GM18502 (cell line): ENCODE measurements at regions not wholly inside any gene's neighbourhood (a gene's known extent, or its start where the extent isn't known, plus 50 kb on each side); places are given as distances from the start of the nearest gene placed in this dataset.
"Not testable (repeated sequence)": the region's sequence is repeated elsewhere in the genome, so short reads cannot be mapped to it uniquely, and the experiment has no call there.

Source experiments
- ATAC-seq: cut with Tn5 transposase; IDR thresholded peaks from one replicate; pipeline ENCODE4 v1.9.1; 2021; ENCODE audit warnings: mild to moderate bottlenecking; ENCODE audit not compliant: unreplicated experiment, poor library complexity

DNA sequence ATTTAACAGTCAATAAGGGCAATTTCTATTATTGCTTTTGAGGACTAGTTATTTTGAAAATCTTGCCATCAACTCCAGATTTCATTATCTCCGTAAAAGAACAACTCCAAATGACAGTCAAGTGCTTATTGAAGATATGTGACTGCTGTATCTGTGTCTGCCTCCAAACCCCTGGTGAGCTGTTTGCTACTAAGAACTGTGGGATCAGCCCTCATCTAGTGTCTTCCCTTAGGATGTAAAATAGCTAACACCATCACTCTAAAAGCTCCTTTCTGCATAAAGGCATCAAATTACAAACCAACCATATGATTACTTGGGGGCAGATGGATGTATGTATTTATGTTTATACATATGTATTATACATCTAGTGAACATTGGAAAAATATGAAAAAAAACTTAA is 70.8 kb upstream of the SLC13A1 start:
- no peak for ATAC-seq

DNA sequence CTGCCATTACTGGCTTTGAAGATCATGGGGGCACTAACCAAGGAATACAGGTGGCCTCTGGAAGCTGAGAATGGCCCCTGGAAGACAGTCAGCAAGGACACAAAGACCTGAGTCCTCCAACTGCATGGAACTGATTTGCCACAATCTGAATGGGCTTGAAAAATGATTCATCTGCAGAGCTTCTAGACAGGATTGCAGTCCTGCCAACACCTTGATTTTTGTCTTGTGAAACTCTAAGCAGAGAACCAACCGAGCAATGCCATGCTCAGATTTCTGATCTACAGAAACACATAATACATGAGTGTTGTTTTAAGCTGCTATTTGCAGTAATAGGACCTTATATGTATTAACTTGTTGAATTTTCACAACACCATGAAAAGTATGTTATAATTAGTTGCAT is 66.1 kb upstream of the SLC13A1 start:
- no peak for ATAC-seq

DNA sequence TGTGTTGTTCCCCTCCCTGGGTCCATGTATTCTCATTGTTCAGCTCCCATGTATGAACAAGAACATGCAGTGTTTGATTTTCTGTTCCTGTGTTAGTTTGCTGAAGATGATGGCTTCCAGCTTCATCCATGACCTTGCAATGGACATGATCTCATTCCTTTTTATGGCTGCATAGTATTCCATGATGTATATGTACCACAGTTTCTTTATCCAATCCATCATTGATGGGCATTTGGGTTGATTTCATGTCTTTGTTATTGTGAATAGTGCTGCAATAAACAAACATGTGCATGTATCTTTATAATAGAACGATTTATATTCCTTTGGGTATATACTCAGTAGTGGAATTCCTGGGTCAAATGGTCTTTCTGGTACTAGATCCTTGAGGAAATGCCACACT is 65.1 kb upstream of the SLC13A1 start:
- ATAC-seq: not testable (repeated sequence)

DNA sequence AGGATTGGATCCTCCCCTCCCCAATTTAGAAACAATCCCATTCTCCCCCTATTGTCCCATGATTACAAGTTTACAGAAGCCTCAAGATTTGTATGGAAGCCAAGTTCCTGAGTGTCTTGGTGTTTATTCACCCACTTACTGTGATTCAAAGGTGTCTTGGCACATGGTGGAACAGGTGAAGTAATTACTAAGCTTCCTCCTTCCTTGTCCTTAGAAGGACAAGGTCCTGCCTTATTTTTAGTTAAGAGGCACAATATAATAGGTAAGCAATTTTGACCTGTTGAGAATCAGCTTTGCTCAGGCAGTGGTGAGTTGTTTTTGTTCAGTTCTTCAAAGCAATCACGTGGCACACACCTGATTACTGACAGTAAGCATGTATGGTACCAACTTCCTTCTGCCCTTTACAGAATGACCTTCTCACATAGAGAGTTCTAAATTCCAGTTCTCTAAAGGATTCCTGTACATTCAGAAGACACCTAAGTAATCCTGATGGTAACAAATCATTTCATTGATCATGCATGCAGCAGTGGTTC is 60.7 kb upstream of the SLC13A1 start:
- no peak for ATAC-seq

DNA sequence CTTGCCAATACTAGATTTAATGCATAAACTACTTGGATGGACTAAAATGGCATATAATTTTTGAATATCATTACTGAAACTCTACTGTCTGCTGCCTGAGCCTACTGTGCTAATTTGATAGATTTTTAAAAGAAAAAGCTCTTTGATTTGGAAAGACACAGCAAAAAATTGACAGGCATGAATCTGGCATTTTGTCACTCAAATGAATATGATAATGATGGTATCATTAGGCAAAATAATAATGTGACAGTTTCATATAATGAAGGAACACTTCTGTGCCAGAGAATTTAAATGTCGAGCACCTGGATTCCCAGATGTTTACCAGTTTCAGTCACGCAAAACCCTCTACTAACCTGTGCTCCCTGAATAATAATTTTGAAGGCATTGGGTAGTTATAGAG is 60.0 kb upstream of the SLC13A1 start:
- ATAC-seq: no peak
